ENCODE measurements at regions not wholly inside any gene's neighbourhood (a gene's known extent, or its start where the extent isn't known, plus 50 kb on each side); places are given as distances from the start of the nearest gene placed in this dataset.

DNA sequence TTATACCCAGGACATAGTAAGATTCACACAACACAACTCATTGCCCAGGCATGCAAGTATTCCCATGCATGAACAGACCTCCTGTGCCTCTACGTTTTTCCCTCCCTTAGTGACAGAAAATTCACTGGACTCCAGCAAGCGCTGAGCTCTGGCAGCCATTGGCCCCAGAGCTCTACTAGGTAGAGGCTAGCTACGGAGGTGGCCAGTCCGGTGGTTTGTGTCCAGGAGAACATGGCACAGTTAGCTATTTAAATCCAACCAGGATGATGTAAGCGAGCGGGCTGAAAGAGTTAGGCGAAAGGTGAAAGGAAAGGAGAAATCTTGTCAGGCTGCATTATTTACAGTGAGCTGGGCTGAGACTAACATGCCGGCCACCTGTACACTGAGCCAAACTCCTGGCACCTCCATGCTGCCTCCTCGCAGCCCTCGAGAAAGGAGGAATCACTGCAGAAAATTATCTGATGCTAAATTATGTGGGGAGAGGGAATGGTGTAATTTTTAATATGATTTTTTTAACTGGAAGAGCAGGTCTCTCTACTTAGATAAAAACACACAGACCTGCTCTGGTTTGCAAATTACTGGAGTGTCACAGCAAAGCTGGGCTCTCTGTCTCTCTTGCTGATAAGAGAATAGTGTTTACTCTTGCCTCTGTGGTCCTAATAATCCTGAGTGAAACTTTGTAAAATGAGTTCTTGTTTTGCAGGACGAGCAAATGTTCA lies 50.1 kb upstream of the ARMC2 start:
- TF ChIP-seq GATA2 (IDR thresholded peaks at IDR 0.05; ENCODE audit: low read depth, low read length) (peak; percentile 72), GATA3 (IDR thresholded peaks at IDR 0.05; ENCODE audit: low read depth, low read length) (no peak)

All from SH-SY5Y (cell line).